Body of pancreas (tissue), 4 donors: ENCODE measurements at regions not wholly inside any gene's neighbourhood (a gene's known extent, or its start where the extent isn't known, plus 50 kb on each side); places are given as distances from the start of the nearest gene placed in this dataset.

Experiments used
- ATAC-seq: fragments of 150-250 bp; one replicate; pipeline ENCODE4 v1.9.1; 2016
- DNase-seq, 4 donors: peaks; one replicate each; pipeline ENCODE4 v3.0.0-alpha.2; 2019
- H3K27ac ChIP-seq, 4 donors: fragments of 200-600 bp; sonication (generic); 1 replicate in 3 of 4; 2 replicates in 1 of 4; pipeline versions ENCODE4 v1.5.1 to v1.6.1; 2016 to 2019; ENCODE audit warnings: mild to moderate bottlenecking in 1 of 4, mixed read lengths in 1 of 4, moderate library complexity in 1 of 4
- H3K27me3 ChIP-seq, 2 donors: fragments of 200-600 bp; sonication (generic); one replicate each; pipeline ENCODE4 v1.6.0; 2016; ENCODE audit warnings: mild to moderate bottlenecking in 1 of 2
- H3K36me3 ChIP-seq, 2 donors: fragments of 200-600 bp; sonication (generic); replicated peaks in 1 of 2; 2 replicates each; pipeline ENCODE4 v1.5.1; 2016; ENCODE audit warnings: low read depth in 2 of 2; ENCODE audit not compliant: insufficient read depth in 1 of 2
- H3K4me1 ChIP-seq: fragments of 200-600 bp; sonication (generic); one replicate; pipeline ENCODE4 v1.6.0; 2016
- H3K4me3 ChIP-seq, 2 donors: fragments of 200-600 bp; sonication (generic); 1 replicate in 1 of 2; 2 replicates in 1 of 2; pipeline ENCODE4 v1.5.1; 2016 to 2019
- H3K9me3 ChIP-seq, 3 donors: fragments of 200-600 bp; sonication (generic); 1 replicate in 2 of 3; 2 replicates in 1 of 3; pipeline ENCODE4 v1.5.1; 2016
- POLR2A ChIP-seq, 3 donors: fragments of 450-650 bp; IDR thresholded peaks; one replicate each; pipeline ENCODE4 v1.6.1; 2016; ENCODE audit warnings: antibody characterized with exemption in 3 of 3, mild to moderate bottlenecking in 2 of 3
- WGBS, 2 donors: methylation state at CpG; one replicate each; pipeline ENCODE4 v1.1.5; 2017; 5-methylcytosine and 5-hydroxymethylcytosine counted together
- intact Hi-C: fragments of 100-400 bp; cut with DNase I; formaldehyde crosslinking; loops from one replicate; pipeline ENCODE4 v1.15.1; 2023
- TF ChIP-seq, protein P1 (sequence below), 7 experiments: fragments of 450-650 bp in 4 of 7; fragments of 200-600 bp in 3 of 7; sonication (generic) in 3 of 7; IDR thresholded peaks; one replicate each; pipeline ENCODE4 v1.5.1; 2016 to 2019; ENCODE audit warnings: antibody characterized with exemption in 7 of 7

DNA sequence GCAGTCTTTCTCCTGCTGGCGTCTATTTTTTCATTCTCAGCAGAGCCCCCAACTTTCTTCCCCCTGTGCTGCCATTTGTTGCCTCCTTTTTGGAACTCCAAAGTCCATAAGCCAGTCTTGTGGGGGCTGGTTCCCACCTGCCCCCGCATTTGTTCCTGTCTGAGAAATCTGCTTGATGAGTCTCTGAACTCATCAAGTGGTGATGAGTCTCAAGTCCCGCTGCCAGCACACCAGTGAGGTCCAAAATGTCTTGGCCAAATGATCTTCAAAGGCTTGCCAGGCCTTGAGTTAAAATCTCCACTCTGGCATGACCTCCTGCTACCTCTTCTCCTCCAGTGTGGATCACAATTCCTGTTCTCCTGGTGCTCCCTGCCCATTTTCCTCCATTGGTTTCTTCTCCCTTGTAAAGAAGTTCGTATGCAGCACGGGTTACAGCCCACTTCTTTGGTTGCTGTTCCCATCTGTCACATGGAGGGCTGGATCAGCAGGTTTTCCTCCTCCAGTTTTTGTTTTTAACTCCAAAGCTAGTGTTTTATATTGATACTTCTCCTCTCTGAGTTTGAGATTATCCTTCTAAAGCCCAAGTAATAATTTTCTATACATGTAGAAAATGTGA is 72.7 kb upstream of the LIMCH1 start:
- Histone ChIP-seq H3K4me3 (no peak overlapping the region), H3K36me3 (no peaks in the 10 kb centered on the region), H3K4me1 (no peaks in the 10 kb centered on the region), H3K9me3 (no peaks in the 10 kb centered on the region), H3K27ac (no peak overlapping the region), H3K27me3 (no peaks in the 10 kb centered on the region)
- DNase-seq: no peak
- TF ChIP-seq, protein P1, sequence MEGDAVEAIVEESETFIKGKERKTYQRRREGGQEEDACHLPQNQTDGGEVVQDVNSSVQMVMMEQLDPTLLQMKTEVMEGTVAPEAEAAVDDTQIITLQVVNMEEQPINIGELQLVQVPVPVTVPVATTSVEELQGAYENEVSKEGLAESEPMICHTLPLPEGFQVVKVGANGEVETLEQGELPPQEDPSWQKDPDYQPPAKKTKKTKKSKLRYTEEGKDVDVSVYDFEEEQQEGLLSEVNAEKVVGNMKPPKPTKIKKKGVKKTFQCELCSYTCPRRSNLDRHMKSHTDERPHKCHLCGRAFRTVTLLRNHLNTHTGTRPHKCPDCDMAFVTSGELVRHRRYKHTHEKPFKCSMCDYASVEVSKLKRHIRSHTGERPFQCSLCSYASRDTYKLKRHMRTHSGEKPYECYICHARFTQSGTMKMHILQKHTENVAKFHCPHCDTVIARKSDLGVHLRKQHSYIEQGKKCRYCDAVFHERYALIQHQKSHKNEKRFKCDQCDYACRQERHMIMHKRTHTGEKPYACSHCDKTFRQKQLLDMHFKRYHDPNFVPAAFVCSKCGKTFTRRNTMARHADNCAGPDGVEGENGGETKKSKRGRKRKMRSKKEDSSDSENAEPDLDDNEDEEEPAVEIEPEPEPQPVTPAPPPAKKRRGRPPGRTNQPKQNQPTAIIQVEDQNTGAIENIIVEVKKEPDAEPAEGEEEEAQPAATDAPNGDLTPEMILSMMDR (IDR thresholded peaks at IDR 0.05): no peak
- TF ChIP-seq POLR2A (IDR thresholded peaks at IDR 0.05): no peak
- intact Hi-C loops: no loop called here
- 77 to 90% methylated on average over 5 of the region's 5 CpGs for WGBS, 2 donors
- no peak for ATAC-seq

DNA sequence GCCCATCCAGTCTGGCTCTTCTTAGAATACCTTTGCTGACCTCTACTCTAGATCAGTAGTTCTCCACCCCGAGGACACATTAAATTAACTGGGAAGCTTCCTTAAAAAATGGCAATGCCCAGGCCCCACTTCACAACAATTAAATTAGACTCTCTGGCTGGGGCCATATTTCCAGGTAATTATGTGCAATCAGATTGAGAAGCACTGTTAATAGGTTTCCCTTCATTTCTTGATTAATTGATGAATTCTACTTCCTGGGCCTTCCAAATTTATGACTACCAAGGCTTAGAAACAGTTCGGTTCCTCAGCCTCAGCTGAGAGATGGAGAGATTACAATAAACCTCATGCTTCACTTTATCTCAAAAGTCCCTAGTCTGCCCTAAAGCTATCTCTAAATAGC is 71.7 kb upstream of the LIMCH1 start:
- WGBS, 2 donors: 68 to 92% methylated on average over 2 of the region's 2 CpGs
- Histone ChIP-seq H3K4me3 (no peak overlapping the region), H3K4me1 (no peaks in the 10 kb centered on the region), H3K27ac (no peak overlapping the region), H3K36me3 (no peaks in the 10 kb centered on the region), H3K9me3 (no peaks in the 10 kb centered on the region), H3K27me3 (no peaks in the 10 kb centered on the region)
- ATAC-seq: no peak
- no peak for DNase-seq
- intact Hi-C loops: no loop called here
- no peak for TF ChIP-seq POLR2A (IDR thresholded peaks at IDR 0.05)
- TF ChIP-seq, protein P1 (IDR thresholded peaks at IDR 0.05): no peak

DNA sequence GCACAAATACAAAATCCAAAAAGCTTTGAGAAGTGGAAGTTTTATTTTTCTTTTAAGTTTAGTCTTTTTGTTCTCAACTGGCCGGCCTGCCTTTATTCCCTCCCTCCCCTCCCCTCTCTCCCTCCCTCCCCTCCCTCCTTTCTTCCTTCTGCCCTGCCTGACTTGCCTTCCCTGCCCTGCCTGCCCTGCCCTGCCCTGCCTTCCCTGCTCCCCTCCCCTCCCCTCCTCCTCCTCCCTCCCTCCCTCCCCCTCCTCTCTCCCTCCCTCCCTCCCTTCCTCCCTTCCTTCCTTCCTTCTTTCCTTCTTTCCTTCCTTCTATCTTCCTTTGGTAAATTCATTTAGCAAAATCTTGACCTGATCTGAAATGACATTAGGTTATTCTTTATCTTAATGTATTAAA is 69.8 kb upstream of the LIMCH1 start:
- DNase-seq (no peak), ATAC-seq (no peak)
- H3K27ac ChIP-seq: no peak overlapping the region
- no peaks in the 10 kb centered on the region for H3K4me1 ChIP-seq
- H3K27me3 ChIP-seq: no peaks in the 10 kb centered on the region
- no peaks in the 10 kb centered on the region for H3K36me3 ChIP-seq
- 60 to 78% methylated on average over 1 of the region's 1 CpG for WGBS, 2 donors
- intact Hi-C loops: no loop called here
- TF ChIP-seq, protein P1 (IDR thresholded peaks at IDR 0.05): no peak
- TF ChIP-seq POLR2A (IDR thresholded peaks at IDR 0.05): no peak
- H3K9me3 ChIP-seq: no peaks in the 10 kb centered on the region
- no peak overlapping the region for H3K4me3 ChIP-seq

DNA sequence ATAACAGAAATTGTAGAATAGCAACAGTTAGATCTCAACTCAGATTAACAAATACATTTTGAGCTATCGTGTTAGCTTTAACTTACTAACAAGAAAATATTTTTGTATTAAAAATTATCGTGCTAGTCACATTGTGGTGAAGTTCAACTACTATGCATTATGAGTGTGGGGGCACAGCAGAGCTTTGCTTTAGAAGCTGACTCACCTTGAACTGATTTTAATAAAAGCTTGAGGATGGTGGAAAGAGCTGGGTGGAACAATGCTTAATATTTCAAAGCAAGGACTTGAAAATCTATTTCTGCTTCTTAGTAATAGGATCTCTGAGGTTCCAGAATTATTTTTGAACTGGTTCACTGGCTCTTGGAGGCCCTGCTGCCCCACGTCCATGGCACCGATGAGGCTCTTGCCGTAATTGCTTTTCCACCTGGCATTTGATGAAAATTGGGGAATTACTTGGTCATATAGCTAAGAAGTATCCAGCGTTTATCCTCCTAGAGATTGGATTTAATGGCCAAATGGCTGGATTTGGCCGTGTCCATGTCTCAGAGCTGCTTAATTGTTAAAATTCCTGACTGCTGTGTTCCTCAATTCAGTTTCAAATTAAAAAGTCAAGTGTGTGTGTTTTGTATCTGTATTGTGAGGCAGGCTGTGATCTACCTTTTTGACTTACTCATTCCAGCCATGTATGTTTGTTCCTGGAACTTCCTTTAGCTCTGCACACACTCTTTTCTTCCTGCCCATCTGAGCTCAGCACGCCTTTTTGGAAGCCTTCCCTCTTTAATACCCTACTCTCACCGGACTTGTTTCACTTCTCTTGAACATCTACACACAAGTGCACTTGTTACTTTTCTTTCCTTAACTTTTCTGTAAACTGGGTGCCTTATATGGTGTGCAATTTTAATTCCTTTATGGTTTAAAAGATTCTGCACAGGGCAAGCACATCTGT is 66.6 kb upstream of the LIMCH1 start:
- WGBS, 2 donors: 77 to 78% methylated on average over 9 of the region's 9 CpGs
- no peaks in the 10 kb centered on the region for H3K36me3 ChIP-seq
- no peaks in the 10 kb centered on the region for H3K4me1 ChIP-seq
- DNase-seq (no peak), ATAC-seq (no peak)
- H3K4me3 ChIP-seq: no peak overlapping the region
- no peaks in the 10 kb centered on the region for H3K9me3 ChIP-seq
- TF ChIP-seq, protein P1 (IDR thresholded peaks at IDR 0.05): no peak
- no peak for TF ChIP-seq POLR2A (IDR thresholded peaks at IDR 0.05)
- intact Hi-C loops: no loop called here
- no peaks in the 10 kb centered on the region for H3K27me3 ChIP-seq
- no peak overlapping the region for H3K27ac ChIP-seq
